Breast epithelium (tissue), 4 donors: ENCODE measurements at regions not wholly inside any gene's neighbourhood (a gene's known extent, or its start where the extent isn't known, plus 50 kb on each side); places are given as distances from the start of the nearest gene placed in this dataset.

Source experiments
- DNase-seq, 2 donors: peaks; one replicate each; pipeline ENCODE4 v3.0.0-alpha.2; 2019; ENCODE audit warnings: low spot score in 2 of 2
- H3K27ac ChIP-seq, 2 donors: fragments of 200-600 bp; sonication (generic) in 1 of 2; one replicate each; pipeline ENCODE4 v1.5.1; 2016 to 2019; ENCODE audit warnings: mild to moderate bottlenecking in 1 of 2
- H3K27me3 ChIP-seq, 2 donors: fragments of 200-600 bp; sonication (generic) in 1 of 2; one replicate each; pipeline versions ENCODE4 v1.5.1 to v1.6.0; 2017 to 2019; ENCODE audit warnings: control low read depth in 1 of 2, mild to moderate bottlenecking in 1 of 2
- H3K36me3 ChIP-seq: fragments of 200-600 bp; one replicate; pipeline ENCODE4 v1.5.1; 2019
- H3K4me1 ChIP-seq, 2 donors: fragments of 200-600 bp; sonication (generic); one replicate each; pipeline ENCODE4 v1.5.1; 2016 to 2019; ENCODE audit warnings: control low read depth in 1 of 2
- H3K4me3 ChIP-seq, 3 donors: fragments of 200-600 bp; sonication (generic); 1 replicate in 2 of 3; 2 replicates in 1 of 3; pipeline ENCODE4 v1.5.1; 2016 to 2019; ENCODE audit warnings: mild to moderate bottlenecking in 3 of 3, moderate library complexity in 2 of 3
- H3K9me3 ChIP-seq, 2 donors: fragments of 200-600 bp; sonication (generic) in 1 of 2; one replicate each; pipeline ENCODE4 v1.5.1; 2016 to 2019; ENCODE audit warnings: control low read depth in 1 of 2
- CTCF ChIP-seq, 3 donors: fragments of 450-650 bp; IDR thresholded peaks; one replicate each; pipeline ENCODE4 v1.5.1; 2016 to 2017; ENCODE audit warnings: antibody characterized with exemption in 3 of 3, mild to moderate bottlenecking in 3 of 3, moderate library complexity in 3 of 3
- POLR2A ChIP-seq: fragments of 450-650 bp; IDR thresholded peaks from one replicate; pipeline ENCODE4 v1.6.1; 2016; ENCODE audit warnings: antibody characterized with exemption, mild to moderate bottlenecking, moderate library complexity
- POLR2AphosphoS5 ChIP-seq, 3 donors: sonication (generic); formaldehyde crosslinking; IDR thresholded peaks; one replicate each; pipeline ENCODE4 v1.6.1; 2017; ENCODE audit warnings: antibody characterized with exemption in 3 of 3
- intact Hi-C: fragments of 100-400 bp; cut with DNase I; formaldehyde crosslinking; loops from one replicate; pipeline ENCODE4 v1.15.1; 2023; ENCODE audit warnings: low total_unique reads

DNA sequence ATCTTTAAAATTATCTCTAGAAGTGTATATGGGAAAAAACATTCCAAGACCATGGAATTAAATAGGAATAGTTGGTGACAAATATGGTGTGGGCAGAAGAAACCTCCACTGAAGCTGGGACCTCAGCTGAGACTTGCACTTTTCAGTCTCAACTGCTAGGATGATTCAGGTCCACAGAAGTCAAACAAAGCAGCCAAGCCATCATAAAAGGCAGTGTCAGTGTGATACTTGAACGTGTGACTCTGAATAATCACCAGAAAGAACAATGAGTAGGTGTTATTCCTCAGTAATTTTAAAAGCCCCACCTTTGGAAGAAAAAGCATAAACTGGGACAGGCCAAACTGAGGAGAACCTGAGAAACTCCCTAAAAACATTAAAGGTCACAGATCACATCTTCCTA, 90.7 kb downstream of the ZNF281 start:
- TF ChIP-seq CTCF (IDR thresholded peaks at IDR 0.05) (no peak), POLR2A (no peak), POLR2AphosphoS5 (IDR thresholded peaks at IDR 0.05) (no peak)
- peaks cover 0 to 4% of the 10 kb centered on the region in 2 donors for H3K9me3 ChIP-seq
- H3K27ac ChIP-seq, result no peak overlapping the region
- H3K4me1 ChIP-seq, result no peaks in the 10 kb centered on the region
- H3K27me3 ChIP-seq, result no peaks in the 10 kb centered on the region
- intact Hi-C loops, result no loop called here
- no peak for DNase-seq
- no peaks in the 10 kb centered on the region for H3K36me3 ChIP-seq
- no peak overlapping the region for H3K4me3 ChIP-seq

GRCh38 chr1:200317236-200317635, 92.6 kb downstream of the ZNF281 start:
- no peak overlapping the region for H3K4me3 ChIP-seq
- H3K9me3 ChIP-seq, result no peaks in the 10 kb centered on the region
- H3K27me3 ChIP-seq, result no peaks in the 10 kb centered on the region
- H3K36me3 ChIP-seq, result no peaks in the 10 kb centered on the region
- H3K27ac ChIP-seq, result no peak overlapping the region
- H3K4me1 ChIP-seq, result no peaks in the 10 kb centered on the region
- DNase-seq, result no peak
- intact Hi-C loops, result no loop called here
- no peak for TF ChIP-seq POLR2A
- no peak for TF ChIP-seq CTCF (IDR thresholded peaks at IDR 0.05)
- no peak for TF ChIP-seq POLR2AphosphoS5 (IDR thresholded peaks at IDR 0.05)

- no peak for DNase-seq
- no peaks in the 10 kb centered on the region for H3K4me1 ChIP-seq
- no peak overlapping the region for H3K4me3 ChIP-seq
- intact Hi-C loops, result no loop called here
- TF ChIP-seq POLR2A (no peak), POLR2AphosphoS5 (IDR thresholded peaks at IDR 0.05) (no peak), CTCF (IDR thresholded peaks at IDR 0.05) (no peak)
- no peaks in the 10 kb centered on the region for H3K9me3 ChIP-seq
- no peaks in the 10 kb centered on the region for H3K27me3 ChIP-seq
- no peaks in the 10 kb centered on the region for H3K36me3 ChIP-seq
- no peak overlapping the region for H3K27ac ChIP-seq
Observed at GRCh38 chr1:200316148-200316803, 93.6 kb downstream of the ZNF281 start.

DNA sequence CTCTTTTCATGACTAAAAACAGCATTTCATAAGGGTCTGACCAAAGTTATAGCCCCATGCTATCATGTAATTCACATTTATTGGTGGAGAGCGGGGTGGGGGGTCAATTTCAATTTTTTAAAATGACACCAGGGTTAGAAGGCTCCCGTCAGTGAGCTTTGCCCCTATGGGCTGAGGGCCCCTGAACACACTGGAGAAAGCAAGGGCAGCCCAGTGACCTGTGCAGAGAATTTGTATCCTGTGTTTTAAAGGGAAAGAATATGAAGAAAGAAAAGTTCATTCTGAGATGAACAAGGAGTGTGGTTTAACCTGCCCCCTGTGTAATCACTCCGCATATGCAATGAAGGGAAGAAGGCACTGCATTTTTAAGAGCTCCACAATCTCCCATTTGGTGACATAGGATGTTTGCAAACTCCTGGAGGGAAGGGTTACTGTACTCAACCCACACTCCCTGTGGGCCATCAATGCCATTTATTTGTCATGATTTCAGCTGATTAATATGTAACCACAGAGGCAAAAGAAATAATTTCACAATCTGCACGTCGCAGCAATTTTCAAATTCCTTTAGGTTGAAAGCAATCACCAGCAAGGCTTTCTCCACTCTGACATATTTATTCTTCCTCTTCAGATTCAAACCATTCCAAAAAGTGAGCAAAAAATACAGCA, 95.6 kb downstream of the ZNF281 start:
- TF ChIP-seq POLR2AphosphoS5 (IDR thresholded peaks at IDR 0.05) (no peak), POLR2A (no peak), CTCF (IDR thresholded peaks at IDR 0.05) (no peak)
- Histone ChIP-seq H3K27me3 (no peaks in the 10 kb centered on the region), H3K27ac (no peak overlapping the region), H3K9me3 (no peaks in the 10 kb centered on the region), H3K36me3 (no peaks in the 10 kb centered on the region), H3K4me3 (no peak overlapping the region), H3K4me1 (no peaks in the 10 kb centered on the region)
- no peak for DNase-seq
- intact Hi-C loops, result no loop called here

GRCh38 chr1:200311256-200311655, 98.6 kb downstream of the ZNF281 start:
- H3K27me3 ChIP-seq, result no peaks in the 10 kb centered on the region
- no peak overlapping the region for H3K4me3 ChIP-seq
- no peak overlapping the region for H3K27ac ChIP-seq
- TF ChIP-seq POLR2AphosphoS5 (IDR thresholded peaks at IDR 0.05) (no peak), POLR2A (no peak), CTCF (IDR thresholded peaks at IDR 0.05) (no peak)
- intact Hi-C loops, result no loop called here
- no peaks in the 10 kb centered on the region for H3K9me3 ChIP-seq
- H3K36me3 ChIP-seq, result no peaks in the 10 kb centered on the region
- no peak for DNase-seq
- no peaks in the 10 kb centered on the region for H3K4me1 ChIP-seq
